Hepatocyte (in vitro differentiated cells): ENCODE measurements at regions not wholly inside any gene's neighbourhood (a gene's known extent, or its start where the extent isn't known, plus 50 kb on each side); places are given as distances from the start of the nearest gene placed in this dataset.

Experiments
- DNase-seq: peaks from one replicate; pipeline ENCODE4 v3.0.0-alpha.2; 2016; ENCODE audit warnings: low spot score
- H2AFZ ChIP-seq: fragments of 200-600 bp; sonication (generic); 2 replicates; pipeline ENCODE4 v1.6.0; 2016; ENCODE audit warnings: antibody characterized with exemption, mild to moderate bottlenecking
- H3K27ac ChIP-seq: fragments of 200-600 bp; sonication (generic); 2 replicates; pipeline ENCODE4 v1.5.1; 2016; ENCODE audit warnings: mild to moderate bottlenecking
- H3K27me3 ChIP-seq: fragments of 200-600 bp; sonication (generic); 2 replicates; pipeline ENCODE4 v1.6.1; 2016
- H3K36me3 ChIP-seq: fragments of 200-600 bp; sonication (generic); replicated peaks from 2 replicates; pipeline ENCODE4 v1.5.1; 2016; ENCODE audit warnings: low read depth; ENCODE audit not compliant: insufficient read depth
- H3K4me1 ChIP-seq: fragments of 200-600 bp; sonication (generic); 2 replicates; pipeline ENCODE4 v1.5.1; 2016; ENCODE audit warnings: mild to moderate bottlenecking, moderate library complexity; ENCODE audit not compliant: insufficient read depth
- H3K4me2 ChIP-seq: fragments of 200-600 bp; sonication (generic); 2 replicates; pipeline ENCODE4 v1.6.0; 2016
- H3K4me3 ChIP-seq: fragments of 200-600 bp; sonication (generic); 2 replicates; pipeline ENCODE4 v1.5.1; 2016; ENCODE audit warnings: mild to moderate bottlenecking
- H3K79me2 ChIP-seq: fragments of 200-600 bp; sonication (generic); 2 replicates; pipeline ENCODE4 v1.6.0; 2017; ENCODE audit warnings: mild to moderate bottlenecking
- H3K9me2 ChIP-seq: fragments of 200-600 bp; sonication (generic); replicated peaks from 2 replicates; pipeline ENCODE4 v1.6.0; 2017; ENCODE audit warnings: mild to moderate bottlenecking; ENCODE audit not compliant: insufficient read depth
- H3K9me3 ChIP-seq: fragments of 200-600 bp; sonication (generic); 2 replicates; pipeline ENCODE4 v1.5.1; 2016; ENCODE audit warnings: low read depth, mild to moderate bottlenecking
- H4K20me1 ChIP-seq: fragments of 200-600 bp; sonication (generic); 2 replicates; pipeline ENCODE4 v1.6.0; 2016; ENCODE audit warnings: mild to moderate bottlenecking; ENCODE audit not compliant: insufficient read depth, poor library complexity, severe bottlenecking
- EZH2 ChIP-seq: fragments of 200-600 bp; sonication (generic); IDR thresholded peaks from 2 replicates; pipeline ENCODE4 v1.6.1; 2016; ENCODE audit warnings: antibody characterized with exemption, mild to moderate bottlenecking, borderline replicate concordance
- EZH2phosphoT487 ChIP-seq: fragments of 200-600 bp; sonication (generic); IDR thresholded peaks from one replicate; pipeline ENCODE4 v1.6.1; 2018; ENCODE audit warnings: antibody characterized with exemption, mild to moderate bottlenecking, low read depth, moderate library complexity; ENCODE audit not compliant: unreplicated experiment, severe bottlenecking
- WGBS: methylation state at CpG from one replicate; pipeline ENCODE4 v1.1.6; 2016; ENCODE audit warnings: low lambda C conversion rate; ENCODE audit errors: missing lambda C conversion rate; 5-methylcytosine and 5-hydroxymethylcytosine counted together
- TF ChIP-seq, protein P1 (sequence below): fragments of 200-600 bp; sonication (generic); IDR thresholded peaks from 2 replicates; pipeline ENCODE4 v1.5.1; 2016; ENCODE audit warnings: antibody characterized with exemption, mild to moderate bottlenecking; ENCODE audit not compliant: poor library complexity

DNA sequence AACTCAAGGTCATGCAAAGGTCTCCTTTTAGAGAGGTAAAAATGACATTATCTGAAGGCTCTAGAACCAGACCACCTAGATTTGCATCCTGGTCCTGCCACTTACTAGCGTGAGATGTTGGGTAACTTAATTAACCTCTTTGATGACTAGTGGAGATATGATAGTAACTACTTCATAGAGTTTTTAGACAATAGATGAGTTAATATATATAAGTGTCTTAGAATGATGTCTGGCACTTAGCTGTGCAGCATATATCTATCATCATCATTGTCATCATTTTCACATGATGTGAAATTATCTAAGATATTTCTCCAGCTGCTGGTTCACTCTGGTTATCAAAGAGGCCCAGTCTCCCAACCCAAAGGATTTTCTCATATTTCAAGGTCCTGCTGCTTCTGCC, 126.1 kb upstream of the DCLK2 start:
- H3K4me2 ChIP-seq = no peak overlapping the region
- 88% methylated on average over 1 of the region's 1 CpG for WGBS
- H3K4me1 ChIP-seq = no peaks in the 10 kb centered on the region
- TF ChIP-seq EZH2 (no peak), EZH2phosphoT487 (no peak)
- TF ChIP-seq, protein P1, sequence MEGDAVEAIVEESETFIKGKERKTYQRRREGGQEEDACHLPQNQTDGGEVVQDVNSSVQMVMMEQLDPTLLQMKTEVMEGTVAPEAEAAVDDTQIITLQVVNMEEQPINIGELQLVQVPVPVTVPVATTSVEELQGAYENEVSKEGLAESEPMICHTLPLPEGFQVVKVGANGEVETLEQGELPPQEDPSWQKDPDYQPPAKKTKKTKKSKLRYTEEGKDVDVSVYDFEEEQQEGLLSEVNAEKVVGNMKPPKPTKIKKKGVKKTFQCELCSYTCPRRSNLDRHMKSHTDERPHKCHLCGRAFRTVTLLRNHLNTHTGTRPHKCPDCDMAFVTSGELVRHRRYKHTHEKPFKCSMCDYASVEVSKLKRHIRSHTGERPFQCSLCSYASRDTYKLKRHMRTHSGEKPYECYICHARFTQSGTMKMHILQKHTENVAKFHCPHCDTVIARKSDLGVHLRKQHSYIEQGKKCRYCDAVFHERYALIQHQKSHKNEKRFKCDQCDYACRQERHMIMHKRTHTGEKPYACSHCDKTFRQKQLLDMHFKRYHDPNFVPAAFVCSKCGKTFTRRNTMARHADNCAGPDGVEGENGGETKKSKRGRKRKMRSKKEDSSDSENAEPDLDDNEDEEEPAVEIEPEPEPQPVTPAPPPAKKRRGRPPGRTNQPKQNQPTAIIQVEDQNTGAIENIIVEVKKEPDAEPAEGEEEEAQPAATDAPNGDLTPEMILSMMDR = no peak
- H3K4me3 ChIP-seq = no peak overlapping the region
- no peaks in the 10 kb centered on the region for H4K20me1 ChIP-seq
- no peak overlapping the region for H2AFZ ChIP-seq
- no peak overlapping the region for H3K27ac ChIP-seq
- H3K79me2 ChIP-seq = no peaks in the 10 kb centered on the region
- H3K27me3 ChIP-seq = no peaks in the 10 kb centered on the region
- DNase-seq = no peak
- no peaks in the 10 kb centered on the region for H3K9me2 ChIP-seq
- H3K36me3 ChIP-seq = no peaks in the 10 kb centered on the region
- no peaks in the 10 kb centered on the region for H3K9me3 ChIP-seq

DNA sequence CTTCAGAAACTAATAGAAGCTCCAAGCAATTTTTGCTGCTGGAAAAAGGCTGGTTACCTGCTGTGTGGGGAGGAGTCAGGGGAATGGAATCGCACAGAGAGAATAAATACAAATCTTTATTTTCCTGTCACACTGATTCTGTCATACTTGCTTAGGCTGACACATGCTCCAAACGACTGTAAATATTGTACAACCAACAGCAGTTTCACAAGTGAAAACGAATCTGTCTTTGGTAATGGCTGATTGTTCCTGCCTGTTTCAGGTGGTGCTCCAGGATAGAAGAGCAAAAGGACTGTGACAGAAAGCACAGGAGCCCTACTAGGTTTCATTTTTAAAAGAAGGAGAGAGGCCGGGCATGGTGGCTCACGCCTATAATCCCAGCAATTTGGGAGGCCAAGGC, 125.5 kb upstream of the DCLK2 start:
- H3K4me2 ChIP-seq = no peak overlapping the region
- DNase-seq = no peak
- no peaks in the 10 kb centered on the region for H4K20me1 ChIP-seq
- no peaks in the 10 kb centered on the region for H3K36me3 ChIP-seq
- WGBS = 85% methylated on average over 5 of the region's 5 CpGs
- TF ChIP-seq EZH2phosphoT487 (no peak), EZH2 (no peak)
- TF ChIP-seq, protein P1 = no peak
- H2AFZ ChIP-seq = no peak overlapping the region
- H3K4me1 ChIP-seq = no peaks in the 10 kb centered on the region
- H3K4me3 ChIP-seq = no peak overlapping the region
- H3K9me2 ChIP-seq = no peaks in the 10 kb centered on the region
- H3K27ac ChIP-seq = no peak overlapping the region
- H3K9me3 ChIP-seq = no peaks in the 10 kb centered on the region
- H3K27me3 ChIP-seq = no peaks in the 10 kb centered on the region
- no peaks in the 10 kb centered on the region for H3K79me2 ChIP-seq

DNA sequence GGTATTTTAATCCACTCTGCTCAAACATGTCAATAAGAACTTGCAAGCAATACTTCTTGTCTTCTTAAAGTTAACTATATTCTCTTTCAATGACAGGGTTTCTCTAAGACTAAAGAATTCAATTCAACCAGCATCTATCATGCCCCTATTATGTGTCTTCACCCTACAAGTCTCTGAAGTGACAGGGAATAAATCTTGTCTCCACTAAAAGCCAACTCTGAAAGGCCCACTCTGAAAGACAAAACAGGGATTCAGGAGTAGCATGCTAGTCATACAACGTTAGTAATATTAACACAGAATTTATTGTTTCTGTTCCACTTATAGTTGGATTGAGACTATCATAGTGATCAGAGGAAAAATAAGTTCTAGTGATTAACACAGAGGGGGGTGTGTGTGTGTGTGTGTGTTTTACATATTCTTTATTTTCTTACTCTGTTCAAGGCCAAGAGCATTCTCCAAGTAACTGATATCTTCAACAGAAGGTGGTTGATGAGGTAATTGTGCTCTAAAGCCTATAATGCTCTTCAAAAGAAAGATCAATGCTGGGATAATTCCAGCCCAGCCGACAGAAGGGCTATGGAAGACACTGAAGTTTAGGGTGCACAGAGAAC, 122.4 kb upstream of the DCLK2 start:
- Histone ChIP-seq H3K9me2 (no peaks in the 10 kb centered on the region), H3K9me3 (no peaks in the 10 kb centered on the region), H2AFZ (no peak overlapping the region), H4K20me1 (no peaks in the 10 kb centered on the region), H3K4me1 (no peaks in the 10 kb centered on the region), H3K4me3 (no peak overlapping the region), H3K36me3 (no peaks in the 10 kb centered on the region), H3K79me2 (no peaks in the 10 kb centered on the region), H3K27me3 (no peaks in the 10 kb centered on the region), H3K27ac (no peak overlapping the region), H3K4me2 (no peak overlapping the region)
- TF ChIP-seq, protein P1 = no peak
- TF ChIP-seq EZH2 = no peak
- no peak for TF ChIP-seq EZH2phosphoT487
- 66% methylated on average over 2 of the region's 2 CpGs for WGBS
- no peak for DNase-seq
